Islet of Langerhans (tissue), 1 donor: ENCODE measurements at regions not wholly inside any gene's neighbourhood (a gene's known extent, or its start where the extent isn't known, plus 50 kb on each side); places are given as distances from the start of the nearest gene placed in this dataset.

Source experiments
- FAIRE-seq: peaks from one replicate; lab custom pipeline; 2011; peaks lifted over from hg19 to GRCh38; lab: Jason Lieb, UNC

GRCh38 chr5:2602451-2603271 lies 148.8 kb downstream of the IRX2 start:
- FAIRE-seq = no peak

- FAIRE-seq = no peak
Measured at GRCh38 chr5:2598503-2598902, 153.0 kb downstream of the IRX2 start.

- FAIRE-seq = no peak
Measured at GRCh38 chr5:2594701-2595100, 156.8 kb downstream of the IRX2 start.

- no peak for FAIRE-seq
Measured at GRCh38 chr5:2592766-2593165, 158.7 kb downstream of the IRX2 start.

GRCh38 chr5:2591777-2592453 lies 159.6 kb downstream of the IRX2 start:
- no peak for FAIRE-seq

- no peak for FAIRE-seq
Measured at GRCh38 chr5:2588850-2589501, 162.5 kb downstream of the IRX2 start.

GRCh38 chr5:2587189-2588031 lies 164.1 kb downstream of the IRX2 start:
- no peak for FAIRE-seq

GRCh38 chr5:2586016-2586715 lies 165.3 kb downstream of the IRX2 start:
- FAIRE-seq = no peak

GRCh38 chr5:2584579-2585269 lies 166.8 kb downstream of the IRX2 start:
- no peak for FAIRE-seq

GRCh38 chr5:2582507-2582906 lies 169.0 kb downstream of the IRX2 start:
- no peak for FAIRE-seq

GRCh38 chr5:2582106-2582505 lies 169.4 kb downstream of the IRX2 start:
- FAIRE-seq = no peak

GRCh38 chr5:2581418-2581817 lies 170.1 kb downstream of the IRX2 start:
- FAIRE-seq = no peak

GRCh38 chr5:2579126-2579525 lies 172.4 kb downstream of the IRX2 start:
- FAIRE-seq = no peak

GRCh38 chr5:2577312-2578036 lies 174.0 kb downstream of the IRX2 start:
- FAIRE-seq = no peak

- no peak for FAIRE-seq
Measured at GRCh38 chr5:2576823-2577222, 174.7 kb downstream of the IRX2 start.

GRCh38 chr5:2575871-2576270 lies 175.6 kb downstream of the IRX2 start:
- no peak for FAIRE-seq

GRCh38 chr5:2575292-2575691 lies 176.2 kb downstream of the IRX2 start:
- FAIRE-seq = no peak

GRCh38 chr5:2574155-2574554 lies 177.3 kb downstream of the IRX2 start:
- FAIRE-seq = no peak

- FAIRE-seq = no peak
Measured at GRCh38 chr5:2570586-2570985, 180.9 kb downstream of the IRX2 start.

GRCh38 chr5:2569774-2570542 lies 181.5 kb downstream of the IRX2 start:
- no peak for FAIRE-seq
